ENCODE measurements at regions not wholly inside any gene's neighbourhood (a gene's known extent, or its start where the extent isn't known, plus 50 kb on each side); places are given as distances from the start of the nearest gene placed in this dataset.
A peak's percentile ranks its signal among the peaks of the same experiment; 100 is the strongest.

GRCh38 chr3:141814375-141814774, 51.2 kb downstream of the GRK7 start:
- no peaks in the 10 kb centered on the region for H3K36me3 Mint-ChIP-seq
- H3K4me1 Mint-ChIP-seq (ENCODE audit: unreplicated experiment), result peaks cover 7% of the 10 kb centered on the region
- H3K27ac Mint-ChIP-seq, result no peak overlapping the region
- no peaks in the 10 kb centered on the region for H3K9me3 Mint-ChIP-seq
- no peak for DNase-seq (ENCODE audit: extremely low spot score, unreplicated experiment)
- no peak overlapping the region for H3K4me3 Mint-ChIP-seq
- TF ChIP-seq CTCF (conservative IDR thresholded peaks at IDR 0.05), result no peak
- peaks cover 9% of the 10 kb centered on the region for H3K27me3 Mint-ChIP-seq

- H3K4me1 Mint-ChIP-seq (ENCODE audit: unreplicated experiment), result peaks cover 7% of the 10 kb centered on the region
- DNase-seq (ENCODE audit: extremely low spot score, unreplicated experiment), result no peak
- H3K36me3 Mint-ChIP-seq, result no peaks in the 10 kb centered on the region
- H3K27ac Mint-ChIP-seq, result no peak overlapping the region
- no peak for TF ChIP-seq CTCF (conservative IDR thresholded peaks at IDR 0.05)
- H3K4me3 Mint-ChIP-seq, result no peak overlapping the region
- H3K9me3 Mint-ChIP-seq, result no peaks in the 10 kb centered on the region
- H3K27me3 Mint-ChIP-seq, result peaks cover 12% of the 10 kb centered on the region
Observed at GRCh38 chr3:141815667-141816066, 52.5 kb downstream of the GRK7 start.

GRCh38 chr3:141816958-141817357, 53.8 kb downstream of the GRK7 start:
- peaks cover 7% of the 10 kb centered on the region for H3K4me1 Mint-ChIP-seq (ENCODE audit: unreplicated experiment)
- peaks cover 1% of the 10 kb centered on the region for H3K9me3 Mint-ChIP-seq
- TF ChIP-seq CTCF (conservative IDR thresholded peaks at IDR 0.05), result no peak
- H3K4me3 Mint-ChIP-seq, result peak overlapping the region; percentile 22
- H3K27ac Mint-ChIP-seq, result no peak overlapping the region
- no peak for DNase-seq (ENCODE audit: extremely low spot score, unreplicated experiment)
- no peaks in the 10 kb centered on the region for H3K36me3 Mint-ChIP-seq
- H3K27me3 Mint-ChIP-seq, result peaks cover 12% of the 10 kb centered on the region

GRCh38 chr3:141825216-141826011, 51.0 kb upstream of the ATP1B3 start:
- no peak for DNase-seq (ENCODE audit: extremely low spot score, unreplicated experiment)
- H3K27me3 Mint-ChIP-seq, result no peaks in the 10 kb centered on the region
- H3K4me3 Mint-ChIP-seq, result no peak overlapping the region
- H3K36me3 Mint-ChIP-seq, result no peaks in the 10 kb centered on the region
- H3K4me1 Mint-ChIP-seq (ENCODE audit: unreplicated experiment), result no peaks in the 10 kb centered on the region
- peaks cover 5% of the 10 kb centered on the region for H3K9me3 Mint-ChIP-seq
- no peak overlapping the region for H3K27ac Mint-ChIP-seq
- TF ChIP-seq CTCF (conservative IDR thresholded peaks at IDR 0.05), result no peak
